SK-N-SH treated with all-trans-retinoic acid at 6 μM for 48 hours (cell line): ENCODE measurements at regions not wholly inside any gene's neighbourhood (a gene's known extent, or its start where the extent isn't known, plus 50 kb on each side); places are given as distances from the start of the nearest gene placed in this dataset.

ENCODE experiments used
- ARNTL ChIP-seq: fragments of 450-650 bp; formaldehyde crosslinking; IDR thresholded peaks from 2 replicates; pipeline ENCODE4 v1.5.0; 2020; ENCODE audit warnings: low read depth, mild to moderate bottlenecking, moderate library complexity, borderline replicate concordance
- GLIS3 ChIP-seq: fragments of 250-450 bp; sonication (Bioruptor Pico); IDR thresholded peaks from 2 replicates; pipeline ENCODE4 v1.5.0; 2020; ENCODE audit warnings: mild to moderate bottlenecking, moderate library complexity
- POU6F1 ChIP-seq: fragments of 250-450 bp; sonication (Bioruptor Pico); IDR thresholded peaks from 2 replicates; pipeline ENCODE4 v1.8.0; 2021; ENCODE audit warnings: low read depth, mild to moderate bottlenecking, moderate library complexity, borderline replicate concordance
- RARB ChIP-seq: fragments of 250-450 bp; sonication (Bioruptor Pico); IDR thresholded peaks from 2 replicates; pipeline ENCODE4 v1.8.0; 2021; ENCODE audit warnings: mild to moderate bottlenecking, moderate library complexity
- TCF4 ChIP-seq: fragments of 250-450 bp; sonication (Bioruptor Pico); IDR thresholded peaks from 2 replicates; pipeline ENCODE4 v1.8.0; 2021; ENCODE audit warnings: mild to moderate bottlenecking, moderate library complexity, borderline replicate concordance
- TOX ChIP-seq: fragments of 250-450 bp; sonication (Bioruptor Pico); IDR thresholded peaks from 2 replicates; pipeline ENCODE4 v1.8.0; 2021; ENCODE audit warnings: mild to moderate bottlenecking, moderate library complexity, borderline replicate concordance
- TSHZ2 ChIP-seq: fragments of 250-450 bp; sonication (Bioruptor Pico); IDR thresholded peaks from 2 replicates; pipeline ENCODE4 v1.5.0; 2020; ENCODE audit warnings: mild to moderate bottlenecking, moderate library complexity
- ZC3H10 ChIP-seq: fragments of 250-450 bp; sonication (Bioruptor Pico); IDR thresholded peaks from 2 replicates; pipeline ENCODE4 v1.5.1; 2021; ENCODE audit warnings: mild to moderate bottlenecking, moderate library complexity

- no peak for TF ChIP-seq TSHZ2
- TF ChIP-seq TOX (CRISPR knock-in tag) = no peak
- no peak for TF ChIP-seq ARNTL
- TF ChIP-seq ZC3H10 (CRISPR knock-in tag) = no peak
- no peak for TF ChIP-seq TCF4
- no peak for TF ChIP-seq POU6F1 (CRISPR knock-in tag)
- TF ChIP-seq RARB = no peak
- TF ChIP-seq GLIS3 = no peak
Observed at GRCh38 chr10:93216341-93216985, 142.8 kb downstream of the CYP26A1 start.
